ENCODE measurements at regions not wholly inside any gene's neighbourhood (a gene's known extent, or its start where the extent isn't known, plus 50 kb on each side); places are given as distances from the start of the nearest gene placed in this dataset.

DNA sequence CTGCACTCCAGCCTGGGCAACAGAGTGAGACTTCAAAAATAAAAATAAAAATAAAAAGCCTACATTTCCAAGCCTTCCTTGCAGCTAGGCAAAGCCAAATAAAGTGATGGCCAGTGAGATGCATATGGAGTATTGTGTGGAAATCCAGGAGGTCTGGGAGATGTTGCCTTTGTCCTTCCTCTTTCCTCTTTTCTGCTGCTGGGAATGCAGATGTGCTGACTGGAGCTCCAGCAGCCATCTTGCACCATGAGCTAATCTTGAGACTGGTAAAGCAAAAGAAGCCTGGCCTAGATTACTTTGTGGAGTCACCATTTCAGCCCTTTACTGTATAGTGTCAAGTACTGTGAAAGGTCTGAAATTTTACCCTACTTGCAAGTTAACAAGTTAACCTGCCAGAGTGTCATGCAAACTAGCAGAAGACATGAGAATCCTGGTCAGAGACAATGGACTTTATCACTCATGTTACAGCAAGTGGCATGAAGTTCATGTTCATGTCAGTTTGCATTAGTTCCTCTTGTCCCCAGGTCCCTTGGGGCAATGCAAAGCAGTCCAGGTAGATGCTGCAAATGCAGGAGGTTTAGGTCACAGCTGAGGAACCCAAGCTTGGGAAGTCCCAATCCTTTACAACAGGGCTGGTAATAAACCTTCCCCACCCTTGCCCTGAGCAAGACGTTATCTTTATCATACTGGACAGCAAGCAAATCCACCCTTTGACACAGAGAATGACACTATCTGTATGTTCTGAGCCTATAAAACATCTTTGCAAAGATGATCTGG is 103.1 kb downstream of the TLE3 start:
- TF ChIP-seq, protein P1, sequence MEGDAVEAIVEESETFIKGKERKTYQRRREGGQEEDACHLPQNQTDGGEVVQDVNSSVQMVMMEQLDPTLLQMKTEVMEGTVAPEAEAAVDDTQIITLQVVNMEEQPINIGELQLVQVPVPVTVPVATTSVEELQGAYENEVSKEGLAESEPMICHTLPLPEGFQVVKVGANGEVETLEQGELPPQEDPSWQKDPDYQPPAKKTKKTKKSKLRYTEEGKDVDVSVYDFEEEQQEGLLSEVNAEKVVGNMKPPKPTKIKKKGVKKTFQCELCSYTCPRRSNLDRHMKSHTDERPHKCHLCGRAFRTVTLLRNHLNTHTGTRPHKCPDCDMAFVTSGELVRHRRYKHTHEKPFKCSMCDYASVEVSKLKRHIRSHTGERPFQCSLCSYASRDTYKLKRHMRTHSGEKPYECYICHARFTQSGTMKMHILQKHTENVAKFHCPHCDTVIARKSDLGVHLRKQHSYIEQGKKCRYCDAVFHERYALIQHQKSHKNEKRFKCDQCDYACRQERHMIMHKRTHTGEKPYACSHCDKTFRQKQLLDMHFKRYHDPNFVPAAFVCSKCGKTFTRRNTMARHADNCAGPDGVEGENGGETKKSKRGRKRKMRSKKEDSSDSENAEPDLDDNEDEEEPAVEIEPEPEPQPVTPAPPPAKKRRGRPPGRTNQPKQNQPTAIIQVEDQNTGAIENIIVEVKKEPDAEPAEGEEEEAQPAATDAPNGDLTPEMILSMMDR (IDR thresholded peaks at IDR 0.05) = no peak
- no peak overlapping the region for H3K4me3 ChIP-seq
- H3K36me3 ChIP-seq (ENCODE audit: low read depth) = no peaks in the 10 kb centered on the region
- peaks cover 29% of the 10 kb centered on the region for H3K4me1 ChIP-seq (ENCODE audit: low read depth)
- peak in 1 of 3 donors; percentile 43 for DNase-seq
- no peaks in the 10 kb centered on the region for H3K9me3 ChIP-seq
- intact Hi-C loops (cut with DNase I, micrococcal nuclease) = no loop called here
- peak; percentile 65 for ATAC-seq

DNA sequence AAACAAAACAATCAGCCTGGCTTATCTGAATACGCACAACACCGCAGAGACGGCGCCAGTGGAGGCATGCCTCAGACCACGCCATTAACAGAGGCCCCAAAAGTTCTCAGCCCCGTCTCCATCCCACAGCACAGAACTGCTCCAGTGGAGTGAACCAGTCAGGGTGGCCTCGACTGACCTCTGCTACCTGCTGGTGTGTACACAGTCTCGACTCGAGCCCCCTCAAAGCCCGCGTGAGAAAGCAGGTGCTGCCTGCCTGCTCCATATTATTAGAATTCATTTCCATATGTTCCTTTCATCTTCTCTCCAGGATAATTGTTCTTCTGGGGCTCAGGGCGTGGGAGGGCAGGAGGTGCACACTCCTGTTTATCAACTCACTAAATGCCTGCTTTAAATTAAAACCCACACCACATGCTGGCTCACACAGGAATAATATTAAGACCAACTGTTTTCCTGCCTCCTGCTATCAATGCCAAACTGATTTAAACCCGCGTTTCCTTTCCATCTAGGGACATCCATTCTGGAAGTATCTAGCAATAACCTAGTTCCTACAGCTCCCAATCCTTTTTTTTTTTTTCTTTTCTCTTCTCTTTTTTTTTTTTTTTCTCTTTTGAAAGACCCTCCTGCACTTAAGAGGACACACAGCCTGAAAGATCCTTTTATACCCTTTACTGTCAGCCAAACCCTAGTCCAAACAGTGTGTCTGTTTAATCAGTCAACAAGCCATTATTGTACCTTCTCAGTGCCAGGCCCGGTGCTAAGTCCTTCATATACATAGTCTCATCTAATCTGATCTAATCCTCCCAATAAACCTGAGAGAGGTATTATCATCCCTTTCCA is 101.2 kb downstream of the TLE3 start:
- no peaks in the 10 kb centered on the region for H3K36me3 ChIP-seq (ENCODE audit: low read depth)
- intact Hi-C loops (cut with DNase I, micrococcal nuclease) = no loop called here
- peaks cover 26% of the 10 kb centered on the region for H3K4me1 ChIP-seq (ENCODE audit: low read depth)
- no peaks in the 10 kb centered on the region for H3K9me3 ChIP-seq
- TF ChIP-seq, protein P1 (IDR thresholded peaks at IDR 0.05) = no peak
- ATAC-seq = no peak
- H3K4me3 ChIP-seq = no peak overlapping the region
- no peak for DNase-seq

DNA sequence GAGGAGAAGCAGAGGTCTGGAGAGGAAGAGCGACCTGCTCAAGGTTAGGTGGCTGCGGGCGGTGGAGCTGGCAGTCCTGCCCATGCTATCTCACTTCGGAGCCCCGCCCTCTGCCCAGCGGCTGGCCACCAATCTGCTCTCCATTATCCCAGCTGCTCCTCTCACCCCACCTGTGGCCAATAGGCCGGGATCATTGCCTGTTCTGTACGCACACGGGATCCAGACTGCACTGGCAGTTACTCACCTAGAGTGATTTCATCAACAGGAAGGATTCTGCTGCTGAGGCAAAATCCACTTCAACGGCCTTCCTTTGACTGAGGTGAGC is 100.6 kb downstream of the TLE3 start:
- peak; percentile 78 to 87 (median 83) for DNase-seq
- intact Hi-C loops (cut with DNase I, micrococcal nuclease) = no loop called here

More for the DNA sequence above, 100.6 kb downstream of the TLE3 start:
- ATAC-seq = peak; percentile 88
- no peaks in the 10 kb centered on the region for H3K36me3 ChIP-seq (ENCODE audit: low read depth)
- H3K9me3 ChIP-seq = no peaks in the 10 kb centered on the region
- TF ChIP-seq, protein P1 (IDR thresholded peaks at IDR 0.05) = no peak
- peaks cover 26% of the 10 kb centered on the region for H3K4me1 ChIP-seq (ENCODE audit: low read depth)
- H3K4me3 ChIP-seq = no peak overlapping the region

Data from mucosa of descending colon (tissue), 3 donors.